Esophagus muscularis mucosa (tissue), 4 donors: ENCODE measurements at regions not wholly inside any gene's neighbourhood (a gene's known extent, or its start where the extent isn't known, plus 50 kb on each side); places are given as distances from the start of the nearest gene placed in this dataset.

Experiments used
- CTCF ChIP-seq, 3 experiments: fragments of 200-600 bp in 2 of 3; fragments of 450-650 bp in 1 of 3; sonication (generic) in 2 of 3; IDR thresholded peaks; one replicate each; pipeline ENCODE4 v1.5.1; 2017 to 2019; ENCODE audit warnings: antibody characterized with exemption in 3 of 3, mild to moderate bottlenecking in 2 of 3, moderate library complexity in 1 of 3
- EP300 ChIP-seq: sonication (generic); formaldehyde crosslinking; IDR thresholded peaks from one replicate; pipeline ENCODE4 v1.6.1; 2017; ENCODE audit warnings: antibody characterized with exemption
- POLR2A ChIP-seq: fragments of 450-650 bp; IDR thresholded peaks from one replicate; pipeline ENCODE4 v1.6.1; 2017; ENCODE audit warnings: antibody characterized with exemption, moderate library complexity, mild to moderate bottlenecking, low read depth
- POLR2AphosphoS5 ChIP-seq, 2 donors: sonication (generic); formaldehyde crosslinking; IDR thresholded peaks; one replicate each; pipeline ENCODE4 v1.6.1; 2017; ENCODE audit warnings: antibody characterized with exemption in 2 of 2

GRCh38 chr7:33710608-33711007 is 194.7 kb upstream of the BMPER start:
- TF ChIP-seq CTCF (IDR thresholded peaks at IDR 0.05) = no peak
- TF ChIP-seq POLR2A = no peak
- TF ChIP-seq POLR2AphosphoS5 (IDR thresholded peaks at IDR 0.05) = no peak
- no peak for TF ChIP-seq EP300
